ENCODE measurements at regions not wholly inside any gene's neighbourhood (a gene's known extent, or its start where the extent isn't known, plus 50 kb on each side); places are given as distances from the start of the nearest gene placed in this dataset.

DNA sequence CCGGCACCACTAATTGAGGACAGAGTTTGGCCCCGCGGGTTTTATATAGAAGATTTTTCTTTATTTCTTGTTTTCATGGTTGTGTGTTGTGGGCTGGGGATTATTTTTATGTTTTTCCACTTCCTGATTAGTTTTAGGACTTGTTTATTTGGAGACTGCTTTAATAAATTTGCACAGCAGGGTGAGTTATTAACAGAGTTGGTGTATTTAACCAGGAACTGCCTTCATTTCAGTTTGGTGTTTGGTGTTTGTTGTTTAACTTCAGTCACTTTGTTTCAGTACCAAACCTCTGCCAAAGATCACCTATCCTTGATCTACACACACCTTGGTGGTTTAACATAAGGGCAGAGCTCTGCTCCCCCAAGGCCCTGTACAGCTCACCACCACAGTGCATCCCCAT lies 103.5 kb upstream of the LMO4 start:
- no peak for DNase-seq

DNA sequence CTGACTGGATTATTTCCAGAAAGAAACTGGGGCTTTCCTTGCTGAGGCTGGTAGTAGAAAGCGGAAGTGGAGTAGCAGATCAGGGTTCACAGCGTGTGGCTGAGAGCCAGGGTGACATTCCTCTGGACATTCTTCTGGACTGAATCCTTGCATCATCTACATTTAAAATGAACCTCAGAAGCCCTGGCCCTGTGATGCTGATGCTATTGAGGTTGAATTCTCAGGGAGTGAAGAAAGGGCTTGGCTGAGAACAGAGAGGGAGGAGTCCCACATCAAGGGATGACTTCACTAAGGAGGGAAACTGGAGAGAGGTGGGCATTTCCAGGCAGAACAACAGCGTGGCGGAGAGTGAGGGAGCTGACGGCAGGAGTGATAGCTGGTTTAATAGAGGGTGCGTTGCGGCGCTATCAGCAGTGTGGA lies 102.3 kb upstream of the LMO4 start:
- DNase-seq, result no peak

DNA sequence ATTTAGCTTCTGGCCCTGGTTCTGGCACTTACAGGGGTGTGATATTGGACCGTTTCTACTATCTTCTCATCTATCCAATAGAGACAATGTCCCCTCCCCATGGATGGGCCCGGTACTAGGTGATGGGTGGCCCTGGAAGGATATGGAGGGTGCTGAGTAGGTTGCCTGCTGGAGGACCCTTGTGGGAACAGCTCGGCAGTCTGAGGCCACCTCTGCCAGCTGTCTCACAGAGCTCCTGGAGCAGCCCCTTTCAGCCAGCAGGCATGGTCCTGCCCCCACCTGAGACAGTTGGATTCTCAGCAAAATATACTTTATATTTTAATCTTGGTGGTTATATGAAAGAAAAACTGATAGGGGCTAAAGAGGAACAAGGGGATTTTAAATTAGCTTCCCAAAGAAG lies 101.0 kb upstream of the LMO4 start:
- no peak for DNase-seq

DNA sequence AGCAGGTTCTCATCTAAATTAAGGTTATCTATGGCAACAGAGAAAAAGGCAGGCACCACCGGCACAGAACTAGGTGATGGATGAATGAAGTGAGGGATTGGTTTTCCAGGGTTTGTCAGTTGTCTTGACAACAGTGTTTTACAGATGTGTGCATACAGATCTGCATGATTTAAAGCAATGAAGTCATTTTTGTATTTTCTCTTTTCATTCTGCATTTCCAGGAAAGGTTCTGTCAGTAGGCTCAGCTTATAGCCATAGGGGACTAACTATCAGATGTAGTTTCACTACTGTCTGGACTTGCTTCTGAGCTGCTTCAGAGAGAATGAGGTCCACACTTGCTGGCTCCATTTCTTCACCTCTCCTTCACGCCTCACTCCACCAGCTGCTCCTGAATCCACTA lies 98.2 kb upstream of the LMO4 start:
- DNase-seq, result no peak

DNA sequence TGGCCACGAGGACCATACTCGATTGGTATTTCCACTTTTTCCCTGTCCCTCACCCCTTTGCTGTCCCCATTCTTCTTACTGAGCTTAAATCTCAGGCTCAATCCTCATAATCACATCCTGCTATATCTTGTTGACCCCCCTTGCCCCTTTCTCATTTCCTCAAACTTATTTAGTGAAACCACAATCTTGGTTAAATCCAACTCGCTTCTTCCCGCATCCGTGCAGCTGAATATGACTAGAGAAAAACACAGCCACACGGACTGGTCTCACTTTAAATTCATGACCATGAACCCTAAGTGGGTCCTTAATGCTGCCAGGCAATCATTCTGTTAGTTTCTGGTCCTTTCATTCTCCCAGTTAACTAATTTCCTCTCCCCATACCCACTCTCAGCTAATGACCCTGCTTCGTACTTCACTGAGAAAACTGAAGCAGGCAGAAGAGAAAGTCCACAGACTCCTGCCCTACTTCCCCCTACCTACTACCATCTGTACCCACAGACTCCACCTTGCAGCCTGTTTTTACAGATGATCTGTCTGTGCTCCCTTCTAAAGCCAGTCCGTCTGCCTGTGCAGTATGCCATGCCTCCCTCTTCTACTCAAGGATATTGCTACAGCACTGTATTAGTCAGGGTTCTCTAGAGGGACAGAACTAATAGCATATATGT lies 96.8 kb upstream of the LMO4 start:
- DNase-seq, result no peak

DNA sequence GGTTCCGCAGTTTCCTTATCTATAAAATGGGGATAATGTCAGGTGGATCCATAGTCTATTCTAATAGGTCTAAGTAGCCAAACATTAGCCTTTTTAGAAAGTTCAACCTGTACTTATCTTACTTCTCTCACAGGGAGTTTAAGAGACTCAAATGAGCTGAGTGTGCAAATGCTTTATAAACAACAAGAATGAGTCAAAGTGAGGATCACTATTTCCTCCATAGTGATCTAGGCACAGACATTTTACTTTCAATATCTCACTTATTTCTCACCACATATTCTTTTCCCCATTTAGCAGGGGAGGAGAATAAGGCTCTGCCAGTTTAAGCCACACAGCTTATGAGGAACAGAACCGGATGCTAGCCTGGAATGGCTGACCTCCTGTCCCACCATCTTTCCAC lies 92.1 kb upstream of the LMO4 start:
- no peak for DNase-seq

DNA sequence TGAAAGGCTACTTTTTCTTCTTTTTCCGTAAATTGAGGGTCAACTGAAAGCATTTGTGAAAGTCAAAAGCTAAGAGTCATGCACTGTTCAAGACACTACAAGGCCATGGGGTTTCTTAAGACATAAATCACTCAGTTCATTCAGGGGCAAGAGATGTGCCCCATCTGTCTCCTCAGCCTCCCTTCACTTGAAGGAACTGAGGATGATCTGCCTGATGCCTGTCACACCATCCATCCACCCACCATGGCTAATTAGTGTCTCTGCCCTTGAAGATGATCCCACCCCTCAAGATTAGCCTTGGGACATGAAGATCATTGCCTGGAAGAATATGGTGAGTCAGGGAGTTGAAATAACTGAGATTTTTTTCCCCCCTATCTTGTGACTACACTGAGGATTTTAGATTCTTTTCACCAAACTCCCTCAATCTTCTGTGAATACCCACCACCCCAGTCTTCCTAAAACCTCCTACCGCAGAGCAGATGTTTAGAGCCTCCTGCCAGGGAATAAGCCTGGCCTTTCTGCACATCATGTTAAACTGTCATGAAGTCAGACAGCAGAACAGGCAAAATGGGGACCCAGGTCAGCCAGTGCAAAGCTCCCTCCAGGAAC lies 88.6 kb upstream of the LMO4 start:
- no peak for DNase-seq

DNA sequence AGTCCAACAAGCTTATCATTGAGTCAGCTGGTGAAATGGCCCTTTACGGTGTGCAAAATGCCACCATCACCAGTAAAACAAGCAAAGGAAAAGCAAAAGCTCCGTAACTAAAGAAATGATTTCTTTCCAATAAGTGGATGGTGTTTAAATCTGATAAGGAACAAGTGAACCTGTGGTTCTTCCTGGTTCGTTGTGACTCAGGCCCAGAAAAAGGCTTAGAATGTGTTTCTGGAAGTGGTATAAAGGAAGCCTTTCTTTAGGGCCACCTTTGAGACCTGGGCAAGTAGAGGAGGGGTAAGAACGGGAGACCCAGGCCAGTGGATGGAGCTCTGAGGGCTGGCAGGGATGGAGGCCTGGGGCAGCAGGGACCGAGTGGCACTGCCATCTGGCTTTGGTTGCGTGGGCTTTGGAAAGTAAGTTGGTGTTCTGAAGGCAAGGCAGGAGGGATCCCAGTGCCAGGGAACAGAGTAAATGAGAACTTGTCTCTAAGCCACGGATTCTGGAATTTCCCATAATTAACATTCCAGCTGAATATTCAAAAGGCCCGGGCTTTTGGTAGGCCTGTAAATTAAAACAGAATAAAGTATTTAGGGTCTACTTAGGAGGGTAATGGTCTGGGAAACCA lies 87.9 kb upstream of the LMO4 start:
- no peak for DNase-seq

DNA sequence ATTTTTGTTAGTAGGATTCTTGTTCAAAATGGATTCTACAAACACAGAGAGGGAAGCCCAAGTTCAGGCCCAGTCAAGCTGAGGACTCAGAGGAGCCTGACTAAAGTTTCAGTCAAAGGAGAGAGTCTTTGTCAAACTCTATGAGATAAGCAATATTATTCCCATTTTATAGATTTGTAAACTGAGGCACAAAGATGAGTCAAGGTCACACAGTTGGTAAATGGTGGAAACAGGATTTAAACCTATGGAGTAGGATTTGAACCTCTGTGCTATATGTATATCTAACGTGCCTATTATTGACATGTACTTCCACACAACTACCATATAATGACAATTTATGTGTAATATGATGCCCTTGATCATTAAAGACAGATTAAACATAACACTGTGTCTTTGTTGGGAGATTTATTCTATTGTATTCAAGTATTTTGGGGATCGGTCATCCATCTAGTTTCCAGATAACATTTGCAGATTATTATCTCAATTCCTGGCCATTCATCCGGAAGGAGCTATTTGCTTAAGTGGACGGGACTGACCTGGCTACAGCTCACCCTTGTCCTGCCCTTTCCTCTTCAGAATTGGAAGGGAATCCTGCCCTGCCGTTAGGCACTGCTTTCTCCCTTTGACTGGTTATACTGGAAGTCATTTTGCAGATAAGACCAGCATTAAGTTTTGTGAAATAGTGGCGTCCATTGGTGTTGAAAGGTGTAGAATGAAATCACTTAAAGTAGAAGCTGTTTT lies 86.1 kb upstream of the LMO4 start:
- no peak for DNase-seq

DNA sequence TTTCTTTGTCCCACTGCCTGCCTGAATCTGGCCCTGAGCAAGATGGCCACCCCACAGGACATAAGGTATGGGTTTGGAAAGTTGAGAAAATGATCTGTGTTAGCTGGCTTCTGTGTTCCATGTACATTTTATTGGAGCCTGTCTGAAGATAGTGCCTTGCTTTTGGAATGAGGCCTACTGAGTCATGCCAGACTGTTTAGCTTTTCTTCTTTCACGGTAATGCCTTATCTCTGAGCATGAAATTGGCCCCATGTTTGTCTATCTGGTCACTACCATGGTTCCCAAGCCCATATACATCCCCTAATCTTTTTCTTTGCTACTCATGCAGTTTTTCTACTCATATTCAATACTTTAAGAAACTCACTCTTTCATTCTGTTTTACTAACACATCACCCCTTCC lies 85.1 kb upstream of the LMO4 start:
- no peak for DNase-seq

DNA sequence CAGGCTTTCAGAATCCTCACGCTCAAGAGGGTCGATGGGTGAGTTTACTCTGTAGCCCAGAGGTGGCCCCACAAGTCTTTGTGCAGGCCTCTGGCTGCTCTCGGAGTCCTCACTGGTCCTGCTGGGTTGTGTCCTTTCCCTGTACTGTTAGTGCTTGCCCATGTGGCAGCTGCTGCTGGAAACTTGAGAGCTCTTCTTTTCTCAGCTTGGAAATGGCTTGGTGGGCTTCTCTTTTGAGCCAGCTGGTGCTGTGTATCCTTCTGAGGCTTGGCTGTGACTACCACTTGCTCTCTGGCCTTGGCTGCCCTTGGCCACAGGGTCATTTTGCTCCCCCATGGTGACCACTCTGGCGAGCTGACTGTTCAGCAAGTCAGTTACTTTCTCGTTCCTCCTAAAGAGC lies 82.2 kb upstream of the LMO4 start:
- DNase-seq, result no peak

DNA sequence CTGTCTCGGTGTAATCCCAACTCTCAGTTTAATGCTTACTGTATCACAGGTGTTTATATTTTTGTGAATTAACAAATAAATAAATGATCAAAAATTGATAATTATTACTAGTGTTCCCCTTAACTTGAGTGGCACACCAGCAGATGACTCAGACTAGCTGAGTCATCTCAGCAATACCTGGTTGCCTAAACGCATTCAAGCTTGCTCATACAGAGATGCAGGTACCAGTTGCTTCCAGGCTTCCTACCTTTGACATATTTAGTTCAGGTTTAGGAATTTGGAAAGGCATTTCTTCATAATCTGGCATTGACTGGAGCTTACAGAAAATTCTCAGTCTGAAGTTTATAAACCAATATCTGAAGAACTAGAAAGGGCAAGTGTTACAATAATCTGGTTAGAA lies 78.9 kb upstream of the LMO4 start:
- no peak for DNase-seq

DNA sequence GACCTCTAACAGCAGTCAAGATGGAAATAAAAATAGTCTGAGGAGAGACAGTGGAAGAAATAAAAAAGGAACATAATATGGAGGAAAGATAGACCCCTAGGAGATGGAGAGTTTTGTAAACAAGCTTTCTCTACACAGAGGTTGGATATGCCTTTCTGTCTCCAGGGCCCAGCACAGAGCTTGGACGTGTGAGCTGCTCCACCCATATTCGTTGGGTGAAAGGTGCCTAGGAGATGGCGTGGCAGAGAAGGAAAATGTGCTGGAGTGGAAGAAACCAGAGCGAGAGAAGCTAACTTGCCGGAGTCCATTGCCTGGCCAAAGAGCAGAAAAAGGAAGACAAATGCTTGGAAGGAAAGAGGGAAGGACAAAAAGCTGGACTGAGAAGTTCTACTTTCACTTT lies 78.3 kb upstream of the LMO4 start:
- DNase-seq, result no peak

DNA sequence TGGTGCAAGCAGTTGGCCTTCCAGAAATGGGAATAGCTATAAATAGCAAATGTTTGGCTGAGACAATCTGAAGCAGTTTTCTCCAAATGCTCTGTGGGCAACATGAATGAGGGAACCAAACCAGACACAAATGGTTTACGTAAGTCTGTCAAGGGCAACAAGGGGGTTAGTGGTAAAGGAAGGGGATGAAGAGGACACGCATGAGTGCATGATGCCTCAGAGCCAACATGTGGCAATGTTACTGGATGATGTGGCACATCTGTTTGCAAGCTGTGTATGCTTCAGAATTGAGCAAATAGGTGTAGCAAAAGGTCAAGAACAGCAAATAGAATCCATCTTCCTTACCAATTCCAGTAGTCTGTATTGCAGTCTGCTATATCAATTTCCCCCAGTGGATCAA lies 76.3 kb upstream of the LMO4 start:
- DNase-seq, result no peak

DNA sequence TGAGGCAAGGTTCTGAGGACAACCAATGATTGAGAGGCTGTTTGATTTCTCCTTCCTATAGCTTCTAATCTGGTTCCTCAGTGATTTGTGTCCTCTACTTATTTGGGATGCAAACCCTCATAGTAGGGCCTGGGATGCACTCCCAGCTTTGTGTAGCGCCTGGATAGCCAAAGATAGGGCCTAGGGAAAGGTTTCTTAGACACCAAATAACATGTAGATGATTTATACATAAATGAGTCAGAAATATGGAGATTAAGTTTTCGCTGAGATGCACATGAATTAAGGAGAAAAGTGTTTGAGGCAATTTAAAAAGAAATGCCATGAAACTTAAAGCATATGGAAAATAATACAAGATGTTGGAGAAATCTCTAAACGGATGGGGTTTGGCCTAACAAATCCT lies 66.0 kb upstream of the LMO4 start:
- no peak for DNase-seq

DNA sequence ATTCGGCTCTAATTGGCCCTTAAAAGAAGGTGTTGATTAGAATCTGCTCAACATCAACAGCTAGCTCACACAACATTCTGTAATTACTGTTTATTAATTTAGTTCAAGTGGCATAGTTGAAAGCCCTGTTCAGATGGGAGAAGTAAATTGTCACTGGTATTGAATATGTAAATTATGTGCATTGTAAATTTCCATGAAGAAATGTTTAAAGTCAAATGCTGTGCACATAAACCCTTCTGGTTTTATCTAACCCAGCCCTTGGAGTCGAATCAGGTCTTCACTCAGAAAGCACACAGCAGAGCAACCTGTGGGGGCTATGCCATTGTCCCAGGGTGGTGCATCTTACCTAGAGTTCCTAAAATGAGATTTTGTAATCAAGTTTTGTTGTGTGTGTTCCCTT lies 65.4 kb upstream of the LMO4 start:
- no peak for DNase-seq

DNA sequence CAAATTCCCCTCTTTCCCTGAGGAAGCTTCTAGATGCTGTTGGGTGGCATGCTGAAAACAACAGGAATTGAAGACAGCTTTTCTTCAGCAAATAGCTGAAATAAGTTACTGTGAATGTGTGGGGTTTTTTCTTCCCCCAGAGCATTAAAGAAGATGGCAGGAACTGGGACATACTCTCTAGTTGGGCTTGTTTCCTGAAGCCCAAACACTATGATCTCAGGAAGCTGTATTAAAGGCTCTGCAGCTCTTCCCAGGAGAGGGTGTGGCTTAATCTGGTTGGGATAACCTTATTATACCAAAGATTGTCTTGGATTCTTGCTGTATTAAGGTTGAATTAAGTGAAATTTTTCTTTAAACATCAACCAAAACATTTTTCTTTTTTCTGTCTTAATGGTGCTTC lies 64.9 kb upstream of the LMO4 start:
- DNase-seq, result no peak

DNA sequence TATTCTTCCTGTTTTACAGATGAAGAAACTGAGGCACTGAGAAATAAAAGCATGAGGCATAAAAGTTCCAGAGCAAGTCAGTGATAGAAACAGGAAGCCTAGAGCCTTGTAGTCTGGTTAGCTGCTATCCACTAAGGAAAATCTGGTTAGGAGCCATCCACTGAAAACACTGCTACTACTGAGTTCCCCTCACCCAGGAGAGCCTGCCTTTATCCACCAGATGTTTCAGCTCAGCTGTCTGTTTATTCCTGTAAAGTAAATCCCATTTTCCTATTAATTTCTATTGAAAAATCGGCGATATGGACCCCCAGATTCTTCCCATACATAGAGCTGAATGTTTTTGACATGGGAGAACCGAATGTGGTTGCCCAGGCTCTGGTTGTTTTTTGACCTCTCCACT lies 63.7 kb upstream of the LMO4 start:
- DNase-seq, result no peak

DNA sequence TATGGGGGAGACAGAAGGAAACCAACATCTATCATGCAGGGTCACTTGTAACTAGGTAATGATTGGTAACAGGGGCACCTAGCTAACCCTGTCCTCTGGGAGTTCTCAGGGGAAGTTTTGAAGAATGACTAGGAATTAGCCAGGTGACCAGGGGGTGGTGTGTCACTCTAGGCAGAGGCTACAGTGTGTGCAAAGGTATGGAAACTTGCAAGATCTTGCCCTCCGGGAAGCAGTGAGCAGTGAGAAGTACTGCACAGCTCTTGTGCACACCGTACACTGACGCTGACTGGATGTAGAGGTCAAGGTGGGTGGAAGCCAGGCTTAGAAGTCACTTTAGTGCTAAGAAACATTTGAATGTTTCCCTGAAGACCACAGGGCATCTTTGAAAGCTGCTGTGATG lies 62.9 kb upstream of the LMO4 start:
- no peak for DNase-seq

DNA sequence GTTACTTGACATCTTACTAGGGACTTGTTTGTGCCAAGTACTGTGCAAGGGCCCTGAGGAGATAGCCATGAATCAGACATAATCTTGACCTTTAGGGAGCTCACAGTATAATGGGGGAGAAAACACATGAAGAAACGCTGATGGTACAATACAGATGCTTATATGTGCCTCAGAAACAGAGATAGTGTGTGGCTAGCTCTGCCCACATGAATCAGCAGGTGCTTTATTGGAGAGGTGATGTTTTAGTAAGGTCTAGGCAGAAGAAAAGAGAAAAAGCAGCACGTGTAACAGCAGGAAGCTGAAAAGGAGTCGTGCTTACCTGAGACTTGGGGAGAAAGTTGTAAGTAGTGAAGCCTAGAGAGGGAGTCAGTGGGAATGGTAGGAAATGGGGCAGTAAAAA lies 60.6 kb upstream of the LMO4 start:
- DNase-seq, result no peak

DNA sequence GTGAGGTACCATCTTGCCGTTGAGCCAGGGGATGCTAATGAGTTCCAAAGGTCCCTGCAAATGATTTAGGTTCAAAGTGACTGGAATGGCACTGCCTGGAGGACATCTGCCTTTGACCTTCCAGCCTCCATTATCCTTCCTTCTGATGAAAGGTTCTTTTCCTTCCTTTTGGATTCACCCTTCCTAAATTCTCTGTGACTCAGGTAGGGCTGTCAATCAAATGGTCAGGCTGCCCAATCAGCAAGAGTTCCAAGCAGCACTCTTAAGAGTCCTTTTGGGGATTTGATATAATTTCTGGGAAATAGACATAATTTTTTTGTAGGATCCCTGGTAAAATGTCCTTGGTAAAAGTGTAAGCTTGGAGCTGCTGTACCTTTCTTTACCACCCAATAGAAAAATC lies 58.8 kb upstream of the LMO4 start:
- DNase-seq, result no peak

DNA sequence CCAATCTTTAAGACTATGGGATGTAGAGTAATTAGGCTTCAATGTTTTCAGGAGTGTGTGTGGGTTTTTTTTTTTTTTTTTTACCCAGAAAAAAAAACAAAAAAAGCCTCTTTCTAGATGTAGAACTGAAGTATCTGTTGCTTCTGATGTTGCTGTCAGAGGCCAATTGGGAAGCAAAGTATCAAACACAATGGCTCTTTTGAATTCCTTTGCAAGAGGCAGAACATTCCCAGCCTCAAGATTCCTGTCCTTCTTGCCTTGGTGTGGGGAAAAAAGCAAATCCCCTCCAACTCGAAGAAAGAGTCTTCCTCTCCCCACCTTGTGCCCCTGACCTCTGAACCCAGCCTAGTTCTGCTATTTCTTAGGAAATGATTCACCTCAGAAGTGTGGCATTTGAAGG lies 55.4 kb upstream of the LMO4 start:
- DNase-seq, result no peak

DNA sequence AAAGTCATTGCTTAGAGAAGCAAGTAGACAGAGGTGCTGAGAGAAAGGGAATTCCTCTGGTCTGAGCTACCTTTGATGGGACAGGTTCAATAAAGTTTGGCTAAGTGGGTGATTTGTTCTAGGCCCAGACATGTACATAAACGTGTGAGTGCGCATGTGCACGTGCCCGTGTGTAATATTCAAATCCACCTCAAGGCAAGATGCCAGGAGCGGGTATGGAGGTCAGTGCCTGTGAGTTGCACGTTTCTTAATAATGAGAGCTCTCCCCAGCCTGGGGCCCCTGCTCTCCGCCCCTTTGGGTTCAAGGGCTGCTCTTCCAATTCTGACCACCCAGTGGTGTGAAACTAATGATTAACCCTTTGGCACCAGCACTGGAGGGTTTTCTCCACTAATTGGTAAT lies 53.8 kb upstream of the LMO4 start:
- DNase-seq, result no peak

DNA sequence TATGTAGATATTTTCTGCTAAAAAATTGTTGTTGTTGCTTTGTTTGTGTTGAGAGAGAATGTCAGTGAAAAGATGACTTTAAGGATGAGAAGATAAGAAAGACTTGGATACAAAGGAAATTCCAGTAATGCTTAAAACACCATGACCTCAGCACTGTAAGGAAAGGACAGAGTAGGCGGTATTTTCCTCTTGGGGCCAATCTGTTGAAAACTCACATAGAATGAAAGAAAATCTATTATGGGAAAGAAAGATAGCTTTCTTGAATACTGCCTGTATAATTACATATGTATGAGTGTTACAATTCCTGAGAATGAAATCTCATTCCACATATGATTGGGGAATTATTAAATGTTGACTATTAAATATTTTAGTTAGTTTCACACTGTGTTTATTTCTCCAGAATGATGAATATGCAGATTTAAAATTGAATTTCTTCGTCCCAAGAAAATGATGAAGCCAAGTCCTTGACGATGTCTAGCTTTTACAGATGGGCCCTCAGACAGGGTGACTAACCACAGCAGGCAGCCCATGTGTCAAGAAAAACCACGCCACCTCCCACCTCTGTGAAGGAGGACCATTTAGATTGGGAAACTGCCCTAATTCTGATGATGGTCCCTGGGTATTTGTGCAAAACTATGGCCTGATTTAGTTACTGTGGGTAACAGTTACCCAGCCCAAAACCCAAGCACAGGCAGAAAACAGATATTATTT lies 49.7 kb upstream of the LMO4 start:
- DNase-seq, result no peak

Measured in NCI-H1436 (cell line).